ENCODE measurements at regions not wholly inside any gene's neighbourhood (a gene's known extent, or its start where the extent isn't known, plus 50 kb on each side); places are given as distances from the start of the nearest gene placed in this dataset.

DNA sequence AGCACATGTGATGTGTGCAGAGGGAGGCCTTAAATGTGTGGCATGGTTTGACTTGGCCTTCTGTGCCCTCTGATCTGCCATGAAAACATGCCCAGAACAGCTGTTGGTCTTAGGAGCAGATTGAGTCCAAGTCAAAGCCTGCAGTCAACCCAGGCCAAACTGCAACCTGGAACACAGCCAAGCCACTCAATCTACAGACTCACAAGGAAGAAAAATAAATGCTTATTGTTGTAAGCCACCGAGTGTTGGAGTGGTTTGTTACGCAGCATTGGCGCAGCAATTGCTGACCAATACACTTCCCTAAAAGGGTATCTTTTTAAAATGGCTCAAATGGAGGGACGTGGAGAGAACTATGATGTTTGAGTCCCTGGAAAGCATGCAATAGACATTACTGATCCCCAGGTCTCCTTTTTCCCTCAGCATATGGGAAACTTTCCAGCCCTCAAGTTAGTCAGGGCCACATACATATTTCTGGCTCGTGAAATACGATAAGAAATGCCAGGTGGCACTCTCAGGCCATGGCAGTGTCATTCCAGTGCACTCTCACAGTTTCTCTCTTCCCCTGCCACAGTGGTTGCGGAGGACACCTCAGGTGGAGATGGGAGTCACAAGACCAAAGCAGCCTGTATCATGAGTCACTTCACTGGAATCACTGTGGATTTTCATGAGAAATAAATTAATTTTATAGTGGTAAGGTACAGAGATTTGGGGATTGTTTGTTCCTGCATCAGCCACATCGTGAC is 168.0 kb upstream of the ZNF618 start:
- TF ChIP-seq CTCF (IDR thresholded peaks at IDR 0.05; ENCODE audit: low read length) (no peak), EZH2 (optimal IDR thresholded peaks at IDR 0.05; ENCODE audit: low read depth, low read length) (no peak)

Measured in MM.1S (cell line).